Lower lobe of right lung (tissue), 2 donors: ENCODE measurements at regions not wholly inside any gene's neighbourhood (a gene's known extent, or its start where the extent isn't known, plus 50 kb on each side); places are given as distances from the start of the nearest gene placed in this dataset.

Experiments
- ATAC-seq, 2 donors: fragments of 200-7000 bp; cut with Tn5 transposase; one replicate each; pipeline ENCODE4 v1.9.1; 2020 to 2022; ENCODE audit warnings: mild to moderate bottlenecking in 2 of 2, moderate library complexity in 2 of 2
- DNase-seq: peaks from one replicate; pipeline ENCODE4 v3.0.0-alpha.2; 2020
- H3K27ac ChIP-seq: fragments of 200-600 bp; one replicate; pipeline ENCODE4 v1.8.0; 2022
- H3K27me3 ChIP-seq: fragments of 200-600 bp; one replicate; pipeline ENCODE4 v1.8.0; 2022; ENCODE audit warnings: low read depth
- H3K36me3 ChIP-seq: fragments of 200-600 bp; one replicate; pipeline ENCODE4 v1.8.0; 2022; ENCODE audit warnings: mild to moderate bottlenecking
- H3K4me1 ChIP-seq: fragments of 200-600 bp; one replicate; pipeline ENCODE4 v1.8.0; 2022
- H3K4me3 ChIP-seq: fragments of 200-600 bp; one replicate; pipeline ENCODE4 v1.8.0; 2022; ENCODE audit warnings: mild to moderate bottlenecking
- H3K9me3 ChIP-seq: fragments of 200-600 bp; one replicate; pipeline ENCODE4 v1.8.0; 2022
- intact Hi-C: fragments of 100-400 bp; cut with DNase I; formaldehyde crosslinking; loops from one replicate; pipeline ENCODE4 v1.11.0; 2022
- TF ChIP-seq, protein P1 (sequence below): fragments of 200-600 bp; IDR thresholded peaks from one replicate; pipeline ENCODE4 v1.8.0; 2022; ENCODE audit warnings: antibody characterized with exemption, mild to moderate bottlenecking
- donor health status: DM: no; HTN: yes; CAD: no; lungs with severe emphysema.

DNA sequence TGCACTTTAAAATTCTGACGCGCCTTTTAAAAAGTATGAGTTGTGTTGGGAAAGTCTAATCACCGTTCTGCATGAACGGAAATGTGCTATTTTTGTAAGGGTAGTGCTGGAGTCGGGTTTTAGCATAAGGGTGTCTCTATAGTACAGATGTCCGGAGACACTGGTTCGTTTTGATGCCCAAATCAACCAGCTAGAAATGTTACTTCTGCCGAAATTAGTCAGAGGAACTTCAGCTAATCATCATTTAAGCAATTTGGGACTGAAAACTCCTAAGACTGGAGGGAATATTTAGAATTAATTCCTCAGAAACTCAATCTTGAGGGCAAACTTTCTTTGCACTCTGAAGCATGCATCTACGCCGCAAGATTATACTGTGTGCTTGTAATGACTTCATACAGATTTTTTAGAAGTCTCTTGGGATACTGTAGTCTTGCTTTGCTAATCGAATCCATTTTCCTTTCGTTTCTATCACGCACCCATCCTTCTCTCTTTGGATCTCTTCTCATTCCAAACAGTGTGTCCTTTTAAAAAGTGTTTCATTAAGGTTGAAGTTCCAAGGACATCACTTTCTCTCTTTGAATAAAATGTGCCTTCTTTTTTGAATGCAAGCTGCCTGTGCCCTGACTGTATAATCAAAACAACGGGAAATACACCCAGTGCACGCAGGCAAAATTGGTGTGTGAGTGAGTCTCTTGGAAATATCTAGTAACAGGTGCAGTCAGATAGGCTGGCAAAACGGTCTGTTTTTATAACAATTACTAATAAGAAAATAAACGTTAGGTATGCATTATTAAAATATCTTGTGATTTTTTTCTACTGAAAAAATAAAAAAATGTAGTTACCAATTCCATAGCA is 270.9 kb upstream of the TCF4 start:
- TF ChIP-seq, protein P1, sequence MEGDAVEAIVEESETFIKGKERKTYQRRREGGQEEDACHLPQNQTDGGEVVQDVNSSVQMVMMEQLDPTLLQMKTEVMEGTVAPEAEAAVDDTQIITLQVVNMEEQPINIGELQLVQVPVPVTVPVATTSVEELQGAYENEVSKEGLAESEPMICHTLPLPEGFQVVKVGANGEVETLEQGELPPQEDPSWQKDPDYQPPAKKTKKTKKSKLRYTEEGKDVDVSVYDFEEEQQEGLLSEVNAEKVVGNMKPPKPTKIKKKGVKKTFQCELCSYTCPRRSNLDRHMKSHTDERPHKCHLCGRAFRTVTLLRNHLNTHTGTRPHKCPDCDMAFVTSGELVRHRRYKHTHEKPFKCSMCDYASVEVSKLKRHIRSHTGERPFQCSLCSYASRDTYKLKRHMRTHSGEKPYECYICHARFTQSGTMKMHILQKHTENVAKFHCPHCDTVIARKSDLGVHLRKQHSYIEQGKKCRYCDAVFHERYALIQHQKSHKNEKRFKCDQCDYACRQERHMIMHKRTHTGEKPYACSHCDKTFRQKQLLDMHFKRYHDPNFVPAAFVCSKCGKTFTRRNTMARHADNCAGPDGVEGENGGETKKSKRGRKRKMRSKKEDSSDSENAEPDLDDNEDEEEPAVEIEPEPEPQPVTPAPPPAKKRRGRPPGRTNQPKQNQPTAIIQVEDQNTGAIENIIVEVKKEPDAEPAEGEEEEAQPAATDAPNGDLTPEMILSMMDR = no peak
- H3K4me3 ChIP-seq = no peak overlapping the region

DNA sequence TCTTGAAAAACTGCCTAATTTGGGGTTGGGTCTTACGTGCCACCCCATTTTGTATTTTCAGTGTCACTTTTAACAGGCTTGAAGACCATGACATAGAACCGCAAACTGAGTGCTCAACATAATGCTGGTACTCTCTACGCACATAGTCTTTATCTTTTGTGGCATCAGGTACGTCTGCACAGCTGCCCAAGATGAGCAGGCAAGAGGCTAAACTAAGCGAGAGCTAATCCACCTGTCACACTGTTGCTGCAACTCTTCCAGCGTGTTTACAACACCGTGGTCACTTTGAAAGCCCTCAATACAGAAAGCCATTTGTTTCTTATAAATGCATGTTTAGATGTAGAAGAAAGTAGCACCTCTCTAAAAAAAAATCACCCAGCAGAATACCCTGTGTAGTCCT is 270.0 kb upstream of the TCF4 start:
- ATAC-seq = no peak
- no peaks in the 10 kb centered on the region for H3K9me3 ChIP-seq
- no peak for DNase-seq
- TF ChIP-seq, protein P1 = no peak
- intact Hi-C loops = no loop called here
- no peak overlapping the region for H3K27ac ChIP-seq
- H3K4me1 ChIP-seq = no peaks in the 10 kb centered on the region
- no peaks in the 10 kb centered on the region for H3K36me3 ChIP-seq
- H3K4me3 ChIP-seq = no peak overlapping the region
- H3K27me3 ChIP-seq = no peaks in the 10 kb centered on the region

More for the DNA sequence above, 270.9 kb upstream of the TCF4 start:
- H3K27me3 ChIP-seq = no peaks in the 10 kb centered on the region
- H3K36me3 ChIP-seq = no peaks in the 10 kb centered on the region
- intact Hi-C loops = no loop called here
- DNase-seq (no peak), ATAC-seq (no peak)
- H3K4me1 ChIP-seq = no peaks in the 10 kb centered on the region
- H3K27ac ChIP-seq = no peak overlapping the region
- no peaks in the 10 kb centered on the region for H3K9me3 ChIP-seq

DNA sequence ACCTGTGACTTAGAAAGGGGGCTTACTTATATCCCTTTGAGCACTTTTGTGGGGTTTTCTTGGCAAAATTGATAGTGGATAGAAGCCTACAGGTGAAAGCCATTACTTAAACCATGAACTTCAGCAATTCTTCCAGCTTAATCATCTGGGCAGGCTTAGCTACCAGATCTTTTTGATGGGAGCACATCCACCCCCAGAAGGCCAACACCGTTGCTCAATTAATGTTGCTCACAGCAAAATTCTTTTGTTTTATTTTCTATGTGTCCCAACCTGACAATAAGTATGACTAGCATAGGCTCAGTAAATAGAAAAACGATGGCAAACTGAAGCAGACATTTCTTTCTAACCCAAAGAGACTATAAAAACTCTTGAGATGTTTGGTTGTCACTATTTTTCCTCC is 269.4 kb upstream of the TCF4 start:
- TF ChIP-seq, protein P1 = no peak
- no peaks in the 10 kb centered on the region for H3K9me3 ChIP-seq

DNA sequence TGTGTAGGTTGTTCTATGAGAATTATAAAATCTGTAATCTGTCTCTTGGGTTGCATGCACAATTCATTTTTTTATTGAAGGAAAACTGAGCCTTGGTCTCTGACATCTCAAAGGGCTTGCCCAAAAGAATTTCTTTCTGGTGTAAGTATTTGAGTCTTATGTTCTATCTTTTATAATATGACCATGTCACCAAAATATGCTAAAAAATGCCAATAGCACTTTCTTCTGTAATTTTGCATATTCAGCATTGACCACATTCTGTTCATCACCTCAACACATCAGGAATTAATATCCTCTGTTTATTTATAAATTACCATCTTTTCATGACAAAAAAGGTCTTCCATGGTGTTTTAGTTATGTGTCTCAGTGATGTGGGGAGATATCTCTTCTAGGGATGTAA is 268.7 kb upstream of the TCF4 start:
- H3K4me3 ChIP-seq = no peak overlapping the region
- no peaks in the 10 kb centered on the region for H3K27me3 ChIP-seq
- DNase-seq (no peak), ATAC-seq (no peak)
- H3K4me1 ChIP-seq = no peaks in the 10 kb centered on the region
- no peaks in the 10 kb centered on the region for H3K36me3 ChIP-seq
- no peak overlapping the region for H3K27ac ChIP-seq
- no peaks in the 10 kb centered on the region for H3K9me3 ChIP-seq
- intact Hi-C loops = no loop called here
- TF ChIP-seq, protein P1 = no peak

More for the DNA sequence above, 269.4 kb upstream of the TCF4 start:
- Histone ChIP-seq H3K27me3 (no peaks in the 10 kb centered on the region), H3K4me3 (no peak overlapping the region), H3K4me1 (no peaks in the 10 kb centered on the region), H3K36me3 (no peaks in the 10 kb centered on the region), H3K27ac (no peak overlapping the region)
- DNase-seq (no peak), ATAC-seq (no peak)
- intact Hi-C loops = no loop called here

DNA sequence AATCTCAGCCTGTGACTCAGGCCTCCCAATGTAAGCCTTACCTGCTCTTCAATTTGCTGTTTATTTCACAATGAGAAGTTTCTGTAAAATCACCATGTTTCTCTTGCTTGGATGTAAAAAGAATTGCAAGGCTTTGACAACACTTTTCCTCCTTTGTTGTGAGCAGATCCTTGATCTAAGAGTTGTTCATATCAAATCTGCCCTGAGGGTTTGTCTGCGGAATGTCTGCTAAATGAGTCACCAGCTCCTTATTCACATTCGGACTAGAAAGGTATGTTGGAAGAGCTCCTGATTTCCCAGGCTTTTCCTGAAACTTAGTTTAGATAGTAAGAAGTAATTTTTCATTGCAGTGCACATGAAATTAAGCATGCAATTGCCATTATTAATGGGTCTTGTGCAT is 268.2 kb upstream of the TCF4 start:
- Histone ChIP-seq H3K36me3 (no peaks in the 10 kb centered on the region), H3K9me3 (no peaks in the 10 kb centered on the region), H3K27me3 (no peaks in the 10 kb centered on the region), H3K4me3 (no peak overlapping the region), H3K4me1 (no peaks in the 10 kb centered on the region), H3K27ac (no peak overlapping the region)
- intact Hi-C loops = no loop called here
- DNase-seq = no peak
- ATAC-seq = no peak
- TF ChIP-seq, protein P1 = no peak
